ENCODE measurements at regions not wholly inside any gene's neighbourhood (a gene's known extent, or its start where the extent isn't known, plus 50 kb on each side); places are given as distances from the start of the nearest gene placed in this dataset.

DNA sequence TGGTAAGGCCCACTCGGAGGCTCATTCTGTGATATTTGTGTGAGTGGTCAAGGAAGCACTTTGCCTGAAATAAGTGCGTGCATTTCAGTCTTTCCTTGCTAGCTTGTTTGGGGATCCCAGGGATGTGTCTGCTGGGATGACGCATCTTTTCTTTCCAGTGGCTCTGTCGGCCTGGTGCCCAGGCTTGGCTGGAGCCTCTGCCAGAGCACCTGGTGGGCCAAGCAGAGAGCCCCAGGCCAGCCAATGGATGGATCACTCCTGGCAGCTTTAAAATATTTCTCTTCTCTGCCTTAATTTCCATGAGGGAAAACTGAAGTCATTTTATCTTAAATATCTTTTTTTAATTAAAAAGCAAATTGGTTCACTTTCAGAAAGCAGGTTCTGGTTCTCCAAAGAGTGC lies 501.8 kb upstream of the HS6ST1 start:
- 94 to 96% methylated on average over 4 of the region's 4 CpGs for WGBS, 2 donors
- no peak overlapping the region for H3K4me3 ChIP-seq
- no peaks in the 10 kb centered on the region for H3K36me3 ChIP-seq (ENCODE audit: low read depth, missing control alignments)
- no peaks in the 10 kb centered on the region for H3K4me1 ChIP-seq
- H3K27ac ChIP-seq, result no peak overlapping the region
- no peak for DNase-seq
- no peaks in the 10 kb centered on the region for H3K9me3 ChIP-seq
- intact Hi-C loops (cut with DNase I; ENCODE audit: low total_unique reads), result no loop called here
- no peaks in the 10 kb centered on the region for H3K27me3 ChIP-seq
- no peak for TF ChIP-seq POLR2A (IDR thresholded peaks at IDR 0.05)
- TF ChIP-seq, protein P1, sequence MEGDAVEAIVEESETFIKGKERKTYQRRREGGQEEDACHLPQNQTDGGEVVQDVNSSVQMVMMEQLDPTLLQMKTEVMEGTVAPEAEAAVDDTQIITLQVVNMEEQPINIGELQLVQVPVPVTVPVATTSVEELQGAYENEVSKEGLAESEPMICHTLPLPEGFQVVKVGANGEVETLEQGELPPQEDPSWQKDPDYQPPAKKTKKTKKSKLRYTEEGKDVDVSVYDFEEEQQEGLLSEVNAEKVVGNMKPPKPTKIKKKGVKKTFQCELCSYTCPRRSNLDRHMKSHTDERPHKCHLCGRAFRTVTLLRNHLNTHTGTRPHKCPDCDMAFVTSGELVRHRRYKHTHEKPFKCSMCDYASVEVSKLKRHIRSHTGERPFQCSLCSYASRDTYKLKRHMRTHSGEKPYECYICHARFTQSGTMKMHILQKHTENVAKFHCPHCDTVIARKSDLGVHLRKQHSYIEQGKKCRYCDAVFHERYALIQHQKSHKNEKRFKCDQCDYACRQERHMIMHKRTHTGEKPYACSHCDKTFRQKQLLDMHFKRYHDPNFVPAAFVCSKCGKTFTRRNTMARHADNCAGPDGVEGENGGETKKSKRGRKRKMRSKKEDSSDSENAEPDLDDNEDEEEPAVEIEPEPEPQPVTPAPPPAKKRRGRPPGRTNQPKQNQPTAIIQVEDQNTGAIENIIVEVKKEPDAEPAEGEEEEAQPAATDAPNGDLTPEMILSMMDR (IDR thresholded peaks at IDR 0.05), result no peak

DNA sequence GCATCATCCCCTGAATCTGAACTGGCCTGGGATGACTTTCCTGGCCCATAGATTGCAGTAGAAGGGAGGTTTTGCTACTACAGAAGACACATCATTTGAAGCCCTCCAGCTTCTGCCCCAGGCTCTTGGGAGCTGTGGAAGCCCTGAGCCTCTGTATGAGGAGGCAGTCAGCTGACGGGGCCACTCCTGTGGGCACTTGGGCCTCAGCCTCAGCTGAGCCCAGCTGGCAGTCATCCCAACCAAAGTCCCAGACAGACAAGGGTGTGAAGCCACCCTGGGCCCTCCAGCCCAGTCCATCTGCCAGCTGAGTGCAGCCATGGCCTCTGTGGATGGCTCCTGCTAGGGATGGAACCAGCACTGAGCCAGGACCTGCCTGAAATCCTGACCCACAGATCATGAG lies 502.3 kb upstream of the HS6ST1 start:
- intact Hi-C loops (cut with DNase I; ENCODE audit: low total_unique reads), result no loop called here
- TF ChIP-seq, protein P1 (IDR thresholded peaks at IDR 0.05), result no peak
- TF ChIP-seq POLR2A (IDR thresholded peaks at IDR 0.05), result no peak
- 100% methylated on average over 1 of the region's 1 CpG; no CpG with 5 or more reads in 1 of the 2 donors for WGBS, 2 donors

DNA sequence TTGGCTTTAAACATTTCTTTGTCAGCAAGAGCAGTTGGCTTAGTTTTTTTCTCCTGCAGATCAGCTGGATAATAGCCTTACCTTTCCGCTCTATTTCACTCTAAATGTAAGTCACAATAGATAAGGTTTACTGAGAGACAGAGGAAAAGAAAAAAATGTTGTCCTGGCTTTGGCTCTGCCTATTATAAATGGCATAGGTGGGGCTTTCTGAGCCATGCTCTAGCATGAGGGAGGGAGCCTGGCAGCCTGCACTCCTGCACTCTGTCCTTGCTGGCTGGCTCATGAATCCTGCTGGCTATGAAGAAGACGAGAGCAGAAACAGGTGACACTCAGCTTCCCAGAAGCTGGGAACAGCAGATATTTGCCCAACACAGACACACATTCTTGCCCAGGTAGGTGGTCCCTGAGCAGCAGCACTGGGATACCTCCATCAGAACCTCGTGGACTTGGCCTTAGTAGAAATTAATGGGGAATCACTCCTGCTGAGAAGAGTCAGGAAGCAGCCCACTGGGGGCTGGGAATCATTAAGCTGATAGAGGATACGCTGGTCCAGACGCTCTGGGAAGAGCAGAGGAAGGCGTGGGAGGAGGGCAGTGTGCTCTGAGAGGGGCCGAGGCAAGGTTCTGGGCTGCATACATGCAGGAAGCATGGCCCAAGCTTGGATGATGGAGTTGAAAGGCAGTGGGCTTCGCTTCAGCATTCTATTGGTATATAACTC lies 514.4 kb upstream of the HS6ST1 start:
- 43 to 47% methylated on average over 8 of the region's 8 CpGs for WGBS, 2 donors
- DNase-seq, result no peak
- no peaks in the 10 kb centered on the region for H3K27me3 ChIP-seq

More for the DNA sequence above, 502.3 kb upstream of the HS6ST1 start:
- H3K27me3 ChIP-seq, result no peaks in the 10 kb centered on the region
- H3K9me3 ChIP-seq, result no peaks in the 10 kb centered on the region
- no peak overlapping the region for H3K27ac ChIP-seq
- no peaks in the 10 kb centered on the region for H3K4me1 ChIP-seq
- no peaks in the 10 kb centered on the region for H3K36me3 ChIP-seq (ENCODE audit: low read depth, missing control alignments)
- DNase-seq, result no peak
- H3K4me3 ChIP-seq, result no peak overlapping the region

DNA sequence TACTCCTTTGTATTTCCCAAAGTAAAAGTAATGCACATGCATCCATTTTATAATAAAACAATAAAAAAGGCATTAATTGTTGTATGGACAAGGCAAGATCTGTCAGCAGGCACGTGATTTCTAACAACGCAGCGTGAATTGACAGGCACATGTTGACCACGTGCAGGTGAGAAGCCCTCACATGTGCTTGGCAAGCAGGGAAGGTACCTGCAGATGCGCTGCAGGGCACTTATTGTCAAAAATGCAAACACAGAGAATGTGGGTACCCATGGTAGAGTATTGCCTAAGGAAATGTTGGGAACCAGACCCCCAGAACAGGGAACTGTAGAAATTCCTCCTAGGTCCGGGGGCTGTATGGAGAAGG lies 515.0 kb upstream of the HS6ST1 start:
- H3K4me3 ChIP-seq, result no peak overlapping the region
- no peaks in the 10 kb centered on the region for H3K36me3 ChIP-seq (ENCODE audit: low read depth, missing control alignments)
- no peaks in the 10 kb centered on the region for H3K4me1 ChIP-seq
- H3K27me3 ChIP-seq, result no peaks in the 10 kb centered on the region
- WGBS, 2 donors, result 90 to 92% methylated on average over 6 of the region's 6 CpGs
- no peak overlapping the region for H3K27ac ChIP-seq
- intact Hi-C loops (cut with DNase I; ENCODE audit: low total_unique reads), result no loop called here
- H3K9me3 ChIP-seq, result no peaks in the 10 kb centered on the region
- TF ChIP-seq, protein P1 (IDR thresholded peaks at IDR 0.05), result no peak
- no peak for TF ChIP-seq POLR2A (IDR thresholded peaks at IDR 0.05)
- DNase-seq, result no peak

More for the DNA sequence above, 514.4 kb upstream of the HS6ST1 start:
- no peak overlapping the region for H3K4me3 ChIP-seq
- intact Hi-C loops (cut with DNase I; ENCODE audit: low total_unique reads), result no loop called here
- no peaks in the 10 kb centered on the region for H3K36me3 ChIP-seq (ENCODE audit: low read depth, missing control alignments)
- TF ChIP-seq, protein P1 (IDR thresholded peaks at IDR 0.05), result no peak
- TF ChIP-seq POLR2A (IDR thresholded peaks at IDR 0.05), result no peak
- H3K4me1 ChIP-seq, result no peaks in the 10 kb centered on the region
- no peak overlapping the region for H3K27ac ChIP-seq
- no peaks in the 10 kb centered on the region for H3K9me3 ChIP-seq

All from testis (tissue), 2 donors.